HUES64 (cell line): ENCODE measurements at regions not wholly inside any gene's neighbourhood (a gene's known extent, or its start where the extent isn't known, plus 50 kb on each side); places are given as distances from the start of the nearest gene placed in this dataset.

Experiments
- H3K27ac ChIP-seq: 2 replicates; pipeline ENCODE4 v1.7.0; 2013; ENCODE audit warnings: low read depth, low read length, inconsistent platforms
- H3K27me3 ChIP-seq: 2 replicates; pipeline ENCODE4 v1.6.1; 2013; ENCODE audit warnings: mild to moderate bottlenecking, low read length; ENCODE audit not compliant: insufficient read depth
- H3K36me3 ChIP-seq: 2 replicates; pipeline ENCODE4 v1.6.1; 2013; ENCODE audit warnings: mild to moderate bottlenecking, low read length; ENCODE audit not compliant: insufficient read depth
- H3K4me1 ChIP-seq: 2 replicates; pipeline ENCODE4 v1.6.1; 2013; ENCODE audit warnings: mild to moderate bottlenecking, low read length, moderate library complexity; ENCODE audit not compliant: insufficient read depth
- H3K4me3 ChIP-seq: 2 replicates; pipeline ENCODE4 v1.5.1; 2013; ENCODE audit warnings: mild to moderate bottlenecking, low read length, moderate library complexity
- H3K9ac ChIP-seq: 2 replicates; pipeline ENCODE4 v1.6.1; 2013; ENCODE audit warnings: mild to moderate bottlenecking, low read depth, low read length
- H3K9me3 ChIP-seq: 2 replicates; pipeline ENCODE4 v1.6.1; 2013; ENCODE audit warnings: low read depth, low read length; ENCODE audit not compliant: insufficient read depth
- WGBS: fragments of 150-250, 120-280 bp; methylation state at CpG from one replicate; pipeline ENCODE4 v1.1.7; 2013; ENCODE audit warnings: missing lambda C conversion rate; 5-methylcytosine and 5-hydroxymethylcytosine counted together

- WGBS: 94% methylated on average over 7 of the region's 8 CpGs
- H3K9ac ChIP-seq: no peak overlapping the region
These were observed 93.5 kb downstream of the GRIN2B start for GRCh38 chr12:13887779-13888388.

GRCh38 chr12:13882176-13882575 is 99.2 kb downstream of the GRIN2B start:
- H3K9ac ChIP-seq: no peak overlapping the region
- no peaks in the 10 kb centered on the region for H3K36me3 ChIP-seq
- no peaks in the 10 kb centered on the region for H3K4me1 ChIP-seq
- no peaks in the 10 kb centered on the region for H3K27me3 ChIP-seq
- no peaks in the 10 kb centered on the region for H3K9me3 ChIP-seq
- no peak overlapping the region for H3K27ac ChIP-seq
- H3K4me3 ChIP-seq: no peak overlapping the region
- 100% methylated on average over 4 of the region's 4 CpGs for WGBS

More at GRCh38 chr12:13887779-13888388, 93.5 kb downstream of the GRIN2B start:
- Histone ChIP-seq H3K27me3 (no peaks in the 10 kb centered on the region), H3K9me3 (no peaks in the 10 kb centered on the region), H3K27ac (no peak overlapping the region), H3K36me3 (no peaks in the 10 kb centered on the region), H3K4me1 (no peaks in the 10 kb centered on the region), H3K4me3 (no peak overlapping the region)

GRCh38 chr12:13880613-13881012 is 100.8 kb downstream of the GRIN2B start:
- Histone ChIP-seq H3K9me3 (no peaks in the 10 kb centered on the region), H3K4me1 (no peaks in the 10 kb centered on the region), H3K36me3 (no peaks in the 10 kb centered on the region), H3K27me3 (no peaks in the 10 kb centered on the region), H3K27ac (no peak overlapping the region), H3K9ac (no peak overlapping the region), H3K4me3 (no peak overlapping the region)
- 90% methylated on average over 4 of the region's 4 CpGs for WGBS

DNA sequence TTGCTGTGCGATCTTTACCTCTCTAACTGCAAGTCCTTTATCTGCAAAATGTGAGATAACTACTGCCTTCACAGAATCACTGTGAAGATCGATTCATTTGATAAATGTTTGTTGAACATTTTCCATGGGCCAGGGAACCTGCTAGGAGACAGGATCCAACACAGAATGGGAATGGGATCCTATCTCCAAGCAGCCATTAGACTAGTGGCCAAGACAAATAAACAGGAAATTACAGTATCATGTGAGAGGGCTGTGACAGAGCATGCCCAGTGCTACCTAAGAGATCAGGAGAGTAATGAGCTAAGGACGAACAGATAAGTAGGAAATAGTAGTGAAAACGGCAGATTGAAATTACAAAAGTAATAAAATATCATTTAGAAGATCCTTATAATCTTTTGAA is 105.7 kb downstream of the GRIN2B start:
- H3K4me3 ChIP-seq: no peak overlapping the region
- no peaks in the 10 kb centered on the region for H3K36me3 ChIP-seq
- H3K27ac ChIP-seq: no peak overlapping the region
- no peaks in the 10 kb centered on the region for H3K9me3 ChIP-seq
- no peaks in the 10 kb centered on the region for H3K27me3 ChIP-seq
- no peaks in the 10 kb centered on the region for H3K4me1 ChIP-seq
- WGBS: 96% methylated on average over 3 of the region's 4 CpGs
- H3K9ac ChIP-seq: no peak overlapping the region

GRCh38 chr12:13870255-13870654 is 111.1 kb downstream of the GRIN2B start:
- Histone ChIP-seq H3K9ac (no peak overlapping the region), H3K36me3 (no peaks in the 10 kb centered on the region), H3K4me3 (no peak overlapping the region), H3K27ac (no peak overlapping the region), H3K27me3 (no peaks in the 10 kb centered on the region), H3K9me3 (no peaks in the 10 kb centered on the region), H3K4me1 (no peaks in the 10 kb centered on the region)
- WGBS: 85% methylated on average over 2 of the region's 2 CpGs

DNA sequence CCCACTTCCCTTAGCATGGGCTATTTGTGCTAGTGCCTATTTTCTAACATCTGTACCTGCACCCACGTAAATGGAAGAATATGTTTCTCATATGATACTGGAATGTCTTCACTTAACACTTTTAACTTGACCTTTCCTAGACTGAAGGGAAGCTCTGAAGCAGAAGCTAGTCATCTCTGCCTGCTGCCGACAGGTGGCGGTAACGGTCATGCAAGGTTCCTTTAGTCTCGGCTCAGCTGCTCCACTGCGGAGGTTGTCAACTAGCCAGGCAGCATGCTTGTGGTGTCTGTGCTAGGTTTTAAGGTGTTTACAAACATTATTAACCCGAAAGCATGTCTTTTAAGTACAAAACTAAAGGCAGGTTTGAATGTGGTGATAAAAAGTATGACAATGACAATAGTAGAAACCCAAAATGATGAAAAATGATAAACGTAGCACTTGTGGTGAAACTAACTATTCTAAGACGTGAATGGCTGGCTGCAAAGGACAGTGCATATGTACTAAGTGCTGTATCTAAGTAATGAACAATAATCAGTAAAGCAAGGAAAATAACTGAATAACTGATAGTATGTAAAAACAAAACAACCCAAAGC is 117.2 kb downstream of the GRIN2B start:
- no peaks in the 10 kb centered on the region for H3K4me1 ChIP-seq
- H3K4me3 ChIP-seq: no peak overlapping the region

DNA sequence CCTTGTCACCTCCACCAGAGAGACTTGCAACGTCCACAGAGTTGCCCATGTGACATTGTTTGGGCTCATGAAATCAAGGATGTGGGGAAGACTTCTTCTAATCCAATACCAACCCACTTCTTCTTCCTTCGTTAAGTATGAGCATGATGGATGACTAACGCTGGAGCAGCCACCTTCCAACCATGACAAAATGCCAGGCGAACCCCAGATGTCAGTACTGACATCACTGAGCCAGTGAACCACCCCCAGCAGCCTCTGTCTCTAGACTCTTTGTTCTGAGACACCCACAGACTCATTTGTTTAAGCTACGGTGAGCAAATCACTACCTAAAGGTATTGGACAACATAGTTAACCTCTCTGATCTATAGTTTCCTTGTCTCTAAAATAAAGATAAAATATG is 123.7 kb downstream of the GRIN2B start:
- Histone ChIP-seq H3K27ac (no peak overlapping the region), H3K9ac (no peak overlapping the region), H3K27me3 (no peaks in the 10 kb centered on the region), H3K4me3 (no peak overlapping the region), H3K9me3 (no peaks in the 10 kb centered on the region), H3K36me3 (no peaks in the 10 kb centered on the region), H3K4me1 (no peaks in the 10 kb centered on the region)
- 86% methylated on average over 5 of the region's 5 CpGs for WGBS

More for the DNA sequence above, 117.2 kb downstream of the GRIN2B start:
- H3K9ac ChIP-seq: no peak overlapping the region
- H3K36me3 ChIP-seq: no peaks in the 10 kb centered on the region
- 26% methylated on average over 9 of the region's 9 CpGs for WGBS
- H3K9me3 ChIP-seq: no peaks in the 10 kb centered on the region
- H3K27ac ChIP-seq: no peak overlapping the region
- H3K27me3 ChIP-seq: no peaks in the 10 kb centered on the region

GRCh38 chr12:13853471-13853870 is 127.9 kb downstream of the GRIN2B start:
- H3K36me3 ChIP-seq: no peaks in the 10 kb centered on the region
- H3K27ac ChIP-seq: no peak overlapping the region
- H3K4me1 ChIP-seq: peaks cover 4% of the 10 kb centered on the region
- no peak overlapping the region for H3K4me3 ChIP-seq
- H3K27me3 ChIP-seq: peaks cover 3% of the 10 kb centered on the region; the same call in 1 of the 2 replicates
- H3K9me3 ChIP-seq: no peaks in the 10 kb centered on the region
- H3K9ac ChIP-seq: no peak overlapping the region
- 93% methylated on average over 2 of the region's 3 CpGs for WGBS

DNA sequence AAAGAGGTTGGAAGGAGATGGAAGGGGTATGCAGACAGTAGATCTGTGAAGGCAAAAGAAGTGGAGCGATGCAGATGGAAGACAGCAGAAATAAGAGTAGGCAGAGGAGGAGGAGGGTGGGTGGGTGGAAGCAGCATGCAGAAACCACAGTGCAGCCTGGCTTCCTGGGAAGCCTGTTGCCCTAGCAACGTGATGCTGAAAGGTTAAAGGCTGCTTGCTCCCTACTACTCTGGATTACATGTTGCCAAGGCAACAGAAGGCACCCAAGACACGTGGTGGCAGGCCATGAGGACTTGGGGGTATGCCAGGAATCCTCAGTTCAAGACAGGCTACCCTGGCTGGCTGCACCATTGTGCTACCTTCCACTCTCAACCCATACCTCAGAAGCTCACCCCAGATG is 129.6 kb downstream of the GRIN2B start:
- Histone ChIP-seq H3K9me3 (no peaks in the 10 kb centered on the region), H3K36me3 (no peaks in the 10 kb centered on the region), H3K27me3 (peaks cover 10% of the 10 kb centered on the region; the same call in 1 of the 2 replicates), H3K4me1 (peaks cover 4% of the 10 kb centered on the region), H3K27ac (no peak overlapping the region), H3K4me3 (no peak overlapping the region), H3K9ac (no peak overlapping the region)
- 24% methylated on average over 3 of the region's 3 CpGs for WGBS

GRCh38 chr12:13849456-13849855 is 131.9 kb downstream of the GRIN2B start:
- Histone ChIP-seq H3K9me3 (no peaks in the 10 kb centered on the region), H3K27ac (no peak overlapping the region), H3K9ac (no peak overlapping the region), H3K36me3 (no peaks in the 10 kb centered on the region), H3K4me3 (no peak overlapping the region), H3K4me1 (peaks cover 4% of the 10 kb centered on the region), H3K27me3 (peaks cover 10% of the 10 kb centered on the region; the same call in 1 of the 2 replicates)
- 94% methylated on average over 3 of the region's 3 CpGs for WGBS

GRCh38 chr12:13843841-13844240 is 137.6 kb downstream of the GRIN2B start:
- no peak overlapping the region for H3K9ac ChIP-seq
- WGBS: no CpG with 5 or more reads among the region's 1 CpG
- no peaks in the 10 kb centered on the region for H3K36me3 ChIP-seq
- H3K4me3 ChIP-seq: no peak overlapping the region
- H3K4me1 ChIP-seq: peaks cover 4% of the 10 kb centered on the region; the same call in 1 of the 2 replicates
- no peak overlapping the region for H3K27ac ChIP-seq
- H3K27me3 ChIP-seq: peaks cover 10% of the 10 kb centered on the region; the same call in 1 of the 2 replicates
- no peaks in the 10 kb centered on the region for H3K9me3 ChIP-seq
